ENCODE measurements at regions not wholly inside any gene's neighbourhood (a gene's known extent, or its start where the extent isn't known, plus 50 kb on each side); places are given as distances from the start of the nearest gene placed in this dataset.

DNA sequence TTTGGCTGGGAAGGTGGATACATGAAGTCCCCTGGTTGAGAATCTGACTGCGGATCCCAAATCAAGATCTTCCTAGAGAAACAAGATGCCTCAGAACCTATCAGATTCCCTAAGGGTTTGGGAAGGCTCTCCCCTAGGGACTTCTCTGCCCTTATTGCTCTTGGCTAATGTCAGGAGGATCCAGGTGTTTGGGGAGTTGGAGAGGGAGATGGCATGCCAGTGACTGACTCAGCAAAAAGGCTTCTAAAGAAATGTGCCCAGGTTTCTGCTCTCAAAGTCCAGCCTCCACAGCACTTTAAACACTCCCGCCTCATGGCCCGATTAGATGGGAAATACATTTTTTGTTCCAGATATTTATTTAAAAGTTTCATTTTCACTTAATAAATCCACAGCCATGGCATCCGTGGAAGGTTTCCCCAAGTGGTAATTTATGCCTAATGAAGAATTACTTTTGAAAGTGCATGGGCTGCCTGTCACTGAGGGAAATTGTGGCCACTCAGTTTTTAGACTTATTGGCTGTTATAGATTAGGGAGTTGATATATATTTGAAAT, 156.4 kb downstream of the OSR1 start:
- TF ChIP-seq, protein P1, sequence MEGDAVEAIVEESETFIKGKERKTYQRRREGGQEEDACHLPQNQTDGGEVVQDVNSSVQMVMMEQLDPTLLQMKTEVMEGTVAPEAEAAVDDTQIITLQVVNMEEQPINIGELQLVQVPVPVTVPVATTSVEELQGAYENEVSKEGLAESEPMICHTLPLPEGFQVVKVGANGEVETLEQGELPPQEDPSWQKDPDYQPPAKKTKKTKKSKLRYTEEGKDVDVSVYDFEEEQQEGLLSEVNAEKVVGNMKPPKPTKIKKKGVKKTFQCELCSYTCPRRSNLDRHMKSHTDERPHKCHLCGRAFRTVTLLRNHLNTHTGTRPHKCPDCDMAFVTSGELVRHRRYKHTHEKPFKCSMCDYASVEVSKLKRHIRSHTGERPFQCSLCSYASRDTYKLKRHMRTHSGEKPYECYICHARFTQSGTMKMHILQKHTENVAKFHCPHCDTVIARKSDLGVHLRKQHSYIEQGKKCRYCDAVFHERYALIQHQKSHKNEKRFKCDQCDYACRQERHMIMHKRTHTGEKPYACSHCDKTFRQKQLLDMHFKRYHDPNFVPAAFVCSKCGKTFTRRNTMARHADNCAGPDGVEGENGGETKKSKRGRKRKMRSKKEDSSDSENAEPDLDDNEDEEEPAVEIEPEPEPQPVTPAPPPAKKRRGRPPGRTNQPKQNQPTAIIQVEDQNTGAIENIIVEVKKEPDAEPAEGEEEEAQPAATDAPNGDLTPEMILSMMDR (IDR thresholded peaks at IDR 0.05), result no peak
- Mint-ChIP-seq H3K27ac (no peak overlapping the region), H3K27me3 (ENCODE audit: low read depth, poor library complexity) (no peaks in the 10 kb centered on the region), H3K36me3 (ENCODE audit: low read depth) (peaks cover 5% of the 10 kb centered on the region), H3K4me3 (no peak overlapping the region), H3K9me3 (peaks cover 12% of the 10 kb centered on the region), H3K4me1 (peaks cover 16% of the 10 kb centered on the region)
- no peak for DNase-seq

DNA sequence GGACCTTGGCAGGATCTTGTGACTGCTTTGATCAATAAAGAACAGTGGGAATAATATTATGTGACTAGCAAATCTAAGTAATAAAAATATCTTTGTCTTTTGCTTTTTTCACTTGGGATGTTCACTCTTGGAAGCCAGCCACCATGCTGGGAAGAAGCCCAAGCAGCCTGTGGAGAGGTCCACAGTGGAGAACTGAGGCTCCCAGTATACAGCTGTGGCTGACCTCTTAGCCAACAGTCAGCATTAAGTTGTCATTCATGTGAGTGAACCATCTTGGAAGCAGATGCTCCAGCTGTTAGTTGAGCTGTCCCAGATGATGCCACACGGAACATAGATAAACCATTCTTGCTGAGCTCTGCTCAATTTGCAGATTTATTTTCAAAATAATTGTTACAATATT, 160.0 kb downstream of the OSR1 start:
- H3K4me1 Mint-ChIP-seq, result peaks cover 6% of the 10 kb centered on the region
- no peak overlapping the region for H3K27ac Mint-ChIP-seq
- no peak for DNase-seq
- no peaks in the 10 kb centered on the region for H3K27me3 Mint-ChIP-seq (ENCODE audit: low read depth, poor library complexity)
- peaks cover 14% of the 10 kb centered on the region for H3K36me3 Mint-ChIP-seq (ENCODE audit: low read depth)
- peaks cover 21% of the 10 kb centered on the region for H3K9me3 Mint-ChIP-seq
- H3K4me3 Mint-ChIP-seq, result no peak overlapping the region
- TF ChIP-seq, protein P1 (IDR thresholded peaks at IDR 0.05), result no peak

DNA sequence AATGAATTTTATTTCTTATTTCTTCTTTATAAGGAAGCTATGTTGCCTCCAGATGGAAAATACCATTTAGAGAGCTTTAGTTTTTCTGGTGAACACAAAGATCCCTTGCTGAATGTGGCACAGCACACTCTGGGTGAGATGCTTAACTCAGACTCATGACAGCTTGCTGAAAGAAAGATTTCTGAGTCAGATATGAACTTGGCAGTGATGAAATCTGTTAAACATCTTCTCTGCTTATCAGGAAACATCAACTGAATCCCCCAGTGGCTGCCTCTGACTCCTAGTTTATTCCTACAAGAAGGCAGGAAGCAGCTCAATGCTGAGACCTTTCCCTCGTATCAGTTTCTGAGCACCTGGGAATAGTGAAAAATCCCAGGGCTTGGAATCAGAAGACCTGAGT, 162.8 kb downstream of the OSR1 start:
- Mint-ChIP-seq H3K27ac (no peak overlapping the region), H3K4me3 (no peak overlapping the region), H3K4me1 (no peaks in the 10 kb centered on the region), H3K27me3 (ENCODE audit: low read depth, poor library complexity) (peaks cover 3% of the 10 kb centered on the region), H3K9me3 (peaks cover 21% of the 10 kb centered on the region), H3K36me3 (ENCODE audit: low read depth) (peaks cover 14% of the 10 kb centered on the region)
- TF ChIP-seq, protein P1 (IDR thresholded peaks at IDR 0.05), result no peak
- DNase-seq, result no peak

DNA sequence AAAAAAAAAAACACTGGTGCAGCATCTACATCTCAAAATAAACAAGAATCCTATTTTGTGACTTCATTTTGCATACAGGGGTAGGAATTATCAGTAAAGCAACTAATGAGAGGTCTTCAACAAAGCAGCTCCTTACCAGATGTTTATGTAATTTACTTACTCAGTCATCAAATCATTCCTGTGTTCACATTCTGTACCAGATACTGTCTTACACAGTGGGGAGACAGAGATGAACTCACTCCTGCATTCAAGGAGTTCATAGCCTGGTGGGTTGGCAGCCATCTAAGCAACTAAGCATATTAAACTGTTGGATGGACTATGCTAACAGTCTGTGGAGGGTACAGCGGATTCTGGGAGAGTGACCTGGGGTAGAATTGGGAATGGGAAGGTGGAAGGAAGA, 169.0 kb downstream of the OSR1 start:
- Mint-ChIP-seq H3K4me1 (peaks cover 10% of the 10 kb centered on the region), H3K27me3 (ENCODE audit: low read depth, poor library complexity) (peaks cover 3% of the 10 kb centered on the region), H3K36me3 (ENCODE audit: low read depth) (peaks cover 5% of the 10 kb centered on the region), H3K27ac (no peak overlapping the region), H3K4me3 (no peak overlapping the region), H3K9me3 (no peaks in the 10 kb centered on the region)
- DNase-seq, result no peak
- TF ChIP-seq, protein P1 (IDR thresholded peaks at IDR 0.05), result no peak

DNA sequence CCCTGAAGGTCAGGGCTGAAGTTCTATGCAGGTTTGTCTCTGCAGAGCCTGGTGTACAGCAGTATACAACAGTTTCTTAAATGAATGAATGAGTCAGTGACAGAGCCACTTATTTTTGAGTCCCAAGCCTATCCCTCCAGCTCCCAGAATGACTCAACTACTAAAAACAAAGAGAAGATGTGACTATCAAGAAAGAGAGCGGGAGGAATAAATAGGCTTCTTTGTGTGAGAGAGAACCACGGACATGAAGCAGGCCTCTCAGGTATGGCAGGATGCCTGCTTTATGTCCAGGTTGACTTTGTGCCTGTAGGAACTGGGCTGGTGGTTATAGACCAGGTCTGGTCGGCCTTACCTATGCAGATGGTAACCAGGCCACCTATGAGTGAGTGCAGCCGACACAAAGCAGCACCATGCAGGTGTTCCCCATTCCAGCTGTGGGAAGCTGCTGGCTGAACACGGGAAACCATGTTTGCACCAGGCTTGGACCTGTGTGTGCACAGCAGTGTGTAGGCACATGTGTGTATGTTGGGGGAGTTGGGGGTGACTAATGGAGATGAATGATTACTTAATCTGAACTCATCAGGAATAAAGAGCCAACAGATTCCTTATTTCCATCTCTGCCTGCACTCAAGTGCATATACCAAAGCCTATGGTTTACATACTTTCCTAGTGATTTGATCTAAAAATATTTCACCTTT, 171.0 kb downstream of the OSR1 start:
- H3K27ac Mint-ChIP-seq, result no peak overlapping the region
- peaks cover 10% of the 10 kb centered on the region for H3K4me1 Mint-ChIP-seq
- no peak overlapping the region for H3K4me3 Mint-ChIP-seq
- H3K9me3 Mint-ChIP-seq, result peaks cover 8% of the 10 kb centered on the region
- H3K27me3 Mint-ChIP-seq (ENCODE audit: low read depth, poor library complexity), result peaks cover 3% of the 10 kb centered on the region
- peaks cover 9% of the 10 kb centered on the region for H3K36me3 Mint-ChIP-seq (ENCODE audit: low read depth)
- TF ChIP-seq, protein P1 (IDR thresholded peaks at IDR 0.05), result no peak
- no peak for DNase-seq

DNA sequence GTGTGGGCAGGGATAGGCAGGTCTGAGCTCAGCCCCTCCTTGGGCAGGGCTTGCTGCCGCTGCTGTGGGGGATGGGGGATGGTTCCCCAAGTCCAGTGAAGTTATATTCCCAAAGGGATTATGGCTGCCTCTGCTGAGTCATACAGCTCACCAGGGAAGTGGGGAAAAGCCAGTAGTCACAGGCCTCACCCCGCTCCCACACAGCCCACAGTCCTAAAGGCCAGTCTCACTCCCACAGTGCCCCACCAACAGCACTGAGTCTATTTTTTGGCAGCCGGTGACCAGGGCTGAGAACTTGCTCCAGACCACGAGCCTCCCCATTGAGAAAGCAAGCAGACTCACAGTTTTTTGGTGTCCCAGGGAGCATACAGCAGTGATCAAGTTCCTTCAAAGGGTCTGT, 173.3 kb downstream of the OSR1 start:
- TF ChIP-seq, protein P1 (IDR thresholded peaks at IDR 0.05), result no peak
- Mint-ChIP-seq H3K36me3 (ENCODE audit: low read depth) (peaks cover 21% of the 10 kb centered on the region), H3K9me3 (peaks cover 32% of the 10 kb centered on the region), H3K27ac (no peak overlapping the region), H3K27me3 (ENCODE audit: low read depth, poor library complexity) (no peaks in the 10 kb centered on the region), H3K4me1 (peaks cover 10% of the 10 kb centered on the region), H3K4me3 (no peak overlapping the region)
- DNase-seq, result no peak

All from nephron progenitor cell (in vitro differentiated cells).